GM11168 (cell line): ENCODE measurements at regions not wholly inside any gene's neighbourhood (a gene's known extent, or its start where the extent isn't known, plus 50 kb on each side); places are given as distances from the start of the nearest gene placed in this dataset.

Experiments
- in situ Hi-C: fragments of 300-500 bp; cut with MboI; formaldehyde crosslinking; loops from one replicate; pipeline ENCODE4 v1.12.0; 2022; ENCODE audit warnings: low sequenced_read_pairs; ENCODE audit not compliant: unreplicated experiment

DNA sequence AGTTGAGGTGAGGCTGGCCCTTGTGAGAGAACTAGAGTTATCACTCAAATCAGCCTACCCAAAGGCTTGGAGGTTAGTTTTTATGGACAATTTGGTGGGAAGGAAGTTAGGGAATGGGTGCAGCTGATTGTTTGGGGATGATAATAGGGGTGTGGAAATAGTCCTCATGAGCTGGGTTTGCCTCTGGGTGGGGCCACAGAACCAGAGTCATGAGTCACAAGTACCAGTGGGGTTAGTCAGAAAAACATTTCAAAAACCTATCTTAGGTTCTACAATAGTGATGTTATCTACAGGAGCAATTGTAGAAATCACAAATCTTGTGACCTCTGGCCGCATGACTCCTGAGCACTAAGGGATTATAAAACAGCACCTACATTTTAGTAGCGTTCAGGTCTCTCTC lies 630.1 kb upstream of the PIK3C3 start:
- in situ Hi-C loops, result no loop called here

DNA sequence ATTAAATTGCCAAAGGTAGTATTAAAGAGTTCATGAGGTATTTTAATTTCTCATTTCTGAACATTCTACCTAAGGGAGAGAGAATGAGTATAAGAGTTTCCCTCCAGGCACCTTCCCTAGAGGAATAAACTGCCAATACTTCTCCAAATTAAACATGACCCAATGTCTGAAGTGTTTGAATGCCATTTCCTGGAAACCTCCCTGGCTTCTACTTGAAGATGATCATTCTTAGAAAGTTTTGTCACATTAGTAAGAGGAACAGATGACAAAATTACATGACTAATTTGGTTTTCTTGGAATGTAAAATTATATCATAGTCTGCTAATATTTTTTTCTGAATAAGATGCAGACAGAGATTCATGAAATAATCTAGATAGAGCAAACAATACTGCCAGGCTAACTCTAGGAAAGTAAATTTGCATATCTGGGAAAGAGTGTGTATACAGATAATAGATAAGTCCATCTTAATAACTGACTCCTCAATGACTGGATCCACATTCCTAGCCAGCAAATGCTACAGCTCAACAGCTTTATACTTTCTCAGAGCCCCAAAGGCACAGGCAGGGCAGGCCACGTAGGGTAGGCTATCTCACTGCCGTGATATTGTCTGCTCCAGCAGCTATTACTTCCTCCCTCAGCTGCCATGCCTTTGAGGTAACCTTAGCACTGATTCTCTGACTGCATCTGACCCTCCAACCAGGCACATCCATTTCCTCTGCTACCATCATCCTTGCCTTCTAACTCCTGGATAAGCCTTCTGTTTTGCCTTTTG lies 630.8 kb upstream of the PIK3C3 start:
- in situ Hi-C loops, result no loop called here

GRCh38 chr18:41323044-41323443 lies 632.0 kb upstream of the PIK3C3 start:
- in situ Hi-C loops, result no loop called here

DNA sequence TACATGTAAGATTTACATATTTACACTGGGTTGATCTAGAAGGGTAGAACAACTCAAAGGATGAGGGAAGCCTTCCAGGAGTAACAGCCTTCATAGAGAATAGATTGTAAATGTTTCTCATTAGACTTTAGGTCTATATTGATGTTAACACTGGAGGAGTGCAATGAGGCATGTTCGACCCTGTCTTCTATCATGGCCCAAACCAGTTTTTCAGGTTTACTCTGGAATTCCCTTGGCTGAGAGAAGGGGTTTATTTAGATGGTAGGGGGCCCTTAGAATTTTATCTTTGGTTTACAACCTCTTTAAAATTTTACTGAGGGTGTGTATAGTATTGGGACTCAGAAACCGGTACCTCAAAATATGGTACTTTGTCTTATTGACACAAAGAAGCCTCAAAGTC lies 634.9 kb upstream of the PIK3C3 start:
- in situ Hi-C loops, result no loop called here

- in situ Hi-C loops, result no loop called here
Observed at GRCh38 chr18:41315134-41315533, 639.9 kb upstream of the PIK3C3 start.

DNA sequence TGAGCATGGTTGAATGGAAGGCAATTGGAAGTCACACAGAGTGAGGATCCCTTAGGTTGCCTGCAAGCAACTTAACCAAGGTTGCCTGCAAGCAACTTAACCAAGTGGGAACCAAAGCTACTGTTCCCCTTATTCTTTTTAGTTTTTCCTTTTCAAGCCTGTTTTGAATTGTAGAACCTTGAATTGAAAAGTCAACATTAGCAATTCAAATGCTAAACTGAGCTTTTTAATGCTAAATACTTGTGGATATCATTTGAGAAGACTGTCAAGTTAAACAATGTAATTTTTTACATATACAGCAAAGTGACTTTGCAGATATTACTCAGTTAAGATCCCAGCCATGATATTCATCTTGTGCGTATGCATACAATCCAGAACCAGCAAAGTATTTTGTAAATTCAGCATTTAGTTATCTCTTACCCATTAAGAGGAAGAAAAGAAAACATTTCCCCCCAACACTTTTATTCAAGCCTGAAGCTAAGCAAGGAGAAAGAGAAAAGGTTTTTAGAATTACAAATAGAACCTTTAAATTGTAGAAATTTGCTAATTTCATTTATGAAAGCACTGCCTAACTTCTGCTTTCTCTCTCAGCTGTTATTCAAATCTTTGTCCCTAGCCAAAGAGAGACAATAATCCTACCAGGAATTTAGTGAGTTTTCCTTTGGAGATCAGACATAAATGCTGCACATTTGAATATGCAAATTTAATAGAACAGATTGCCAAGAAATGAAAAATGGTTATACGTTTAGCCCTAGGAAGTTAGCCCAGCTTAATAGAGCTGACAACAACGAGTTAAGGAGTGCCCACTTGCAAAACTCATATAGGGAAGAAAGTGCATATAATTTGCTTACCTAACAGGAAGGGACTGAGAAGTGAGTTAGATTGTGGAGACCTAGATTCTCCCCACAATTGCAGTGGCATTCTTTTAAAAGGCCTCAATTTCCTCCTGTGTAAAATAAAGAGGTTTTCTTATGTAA lies 643.2 kb upstream of the PIK3C3 start:
- in situ Hi-C loops, result no loop called here

GRCh38 chr18:41297740-41298139 lies 657.3 kb upstream of the PIK3C3 start:
- in situ Hi-C loops, result no loop called here

DNA sequence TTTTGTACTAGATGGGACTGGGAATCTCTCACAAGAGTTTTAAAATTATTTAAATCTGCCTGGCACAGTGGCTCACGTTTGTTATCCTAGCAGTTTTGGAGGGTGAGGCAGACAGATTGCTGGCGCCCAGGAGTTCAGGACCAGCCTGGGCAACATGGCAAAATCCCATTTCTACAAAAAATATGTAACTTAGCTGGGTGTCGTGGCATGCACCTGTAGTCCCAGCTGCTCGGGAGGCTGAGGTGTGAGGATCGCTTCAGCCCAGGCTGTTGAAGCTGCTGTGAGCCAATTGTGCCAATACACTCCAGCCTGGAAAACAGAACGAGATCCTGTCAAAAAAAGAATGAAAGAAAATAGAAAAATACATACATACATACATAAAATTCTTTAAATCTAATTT lies 685.7 kb upstream of the PIK3C3 start:
- in situ Hi-C loops, result no loop called here

GRCh38 chr18:41268271-41268670 lies 686.8 kb upstream of the PIK3C3 start:
- in situ Hi-C loops, result no loop called here

DNA sequence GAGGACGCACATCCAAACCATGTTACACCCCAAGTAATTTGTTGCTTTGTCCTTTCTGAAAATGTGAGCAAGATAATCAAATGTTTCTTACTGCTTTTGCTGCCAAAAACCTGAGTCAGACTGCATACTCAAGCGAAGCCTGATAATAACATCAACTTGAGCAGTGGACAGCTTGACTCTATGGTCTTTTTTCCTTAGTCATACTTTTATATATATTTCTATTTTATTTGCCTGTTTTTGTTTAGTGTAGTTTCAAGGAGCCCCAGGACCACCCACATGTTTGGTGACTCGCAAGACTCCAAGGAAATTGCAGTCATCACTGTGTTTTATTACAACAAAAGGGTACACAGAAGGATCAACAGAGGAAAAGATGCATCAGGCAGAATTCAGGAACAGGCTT lies 688.4 kb upstream of the PIK3C3 start:
- in situ Hi-C loops, result no loop called here

DNA sequence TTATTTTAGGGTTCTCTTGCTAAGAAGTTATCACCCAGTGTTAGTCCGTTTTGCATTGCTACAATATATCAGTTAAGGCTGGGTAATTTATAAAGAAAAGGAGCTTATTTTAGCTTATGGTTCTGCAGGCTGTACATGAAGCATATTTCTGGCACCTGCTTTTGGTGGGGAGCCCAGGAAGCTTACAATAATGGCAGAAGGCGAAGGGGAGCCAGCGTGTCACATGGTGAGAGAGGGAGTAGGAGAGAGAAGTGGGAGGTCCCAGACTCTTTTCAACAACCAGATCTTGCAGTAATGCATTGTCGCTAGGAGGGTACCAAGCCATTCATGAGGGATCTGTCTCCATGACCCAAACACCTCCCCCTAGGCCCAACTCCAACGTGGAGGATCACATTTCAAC lies 688.8 kb upstream of the PIK3C3 start:
- in situ Hi-C loops, result no loop called here

- in situ Hi-C loops, result no loop called here
Observed at GRCh38 chr18:41265047-41265446, 690.0 kb upstream of the PIK3C3 start.

- in situ Hi-C loops, result no loop called here
Observed at GRCh38 chr18:41263956-41264355, 691.1 kb upstream of the PIK3C3 start.

DNA sequence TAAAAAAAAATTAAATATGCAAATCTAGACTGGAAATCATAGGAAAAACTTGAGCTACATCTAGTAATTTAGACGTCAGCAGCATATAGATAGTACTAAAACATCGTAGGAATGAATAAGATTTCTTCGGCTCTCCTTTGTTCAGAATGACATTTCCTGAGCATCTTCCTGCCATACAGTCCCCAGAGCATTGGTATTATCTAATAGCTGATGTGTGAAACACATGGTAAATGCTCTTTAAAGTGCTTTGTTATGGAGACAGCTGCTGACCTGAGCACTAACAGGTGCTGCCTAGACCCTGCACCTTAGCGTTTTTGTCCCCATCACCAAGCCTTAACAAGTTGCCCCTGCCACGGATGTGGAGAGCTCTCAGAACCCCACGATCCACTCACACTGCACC lies 692.3 kb upstream of the PIK3C3 start:
- in situ Hi-C loops, result no loop called here

DNA sequence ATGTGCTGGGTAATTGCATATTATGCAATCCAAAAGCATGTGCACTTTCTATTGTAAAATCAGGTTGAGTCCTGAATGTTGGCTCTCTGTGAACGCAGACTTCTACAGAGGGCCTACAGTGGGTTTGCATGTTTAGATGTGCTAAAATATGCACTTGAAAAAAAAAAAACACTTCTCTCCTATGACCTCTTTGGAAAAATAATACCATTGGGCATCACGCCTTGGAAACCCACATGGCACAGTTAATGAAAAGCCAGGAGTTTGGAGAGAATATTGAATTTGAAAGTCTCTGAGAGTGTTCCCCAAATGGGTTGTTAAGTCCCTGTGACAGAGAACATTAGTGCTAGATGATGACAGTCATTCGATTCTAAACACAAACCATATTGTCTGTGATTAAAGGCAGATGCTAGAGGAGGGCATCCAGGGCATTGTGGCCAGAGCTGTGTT lies 710.4 kb upstream of the PIK3C3 start:
- in situ Hi-C loops, result no loop called here

- in situ Hi-C loops, result no loop called here
Observed at GRCh38 chr18:41237317-41237716, 717.7 kb upstream of the PIK3C3 start.

DNA sequence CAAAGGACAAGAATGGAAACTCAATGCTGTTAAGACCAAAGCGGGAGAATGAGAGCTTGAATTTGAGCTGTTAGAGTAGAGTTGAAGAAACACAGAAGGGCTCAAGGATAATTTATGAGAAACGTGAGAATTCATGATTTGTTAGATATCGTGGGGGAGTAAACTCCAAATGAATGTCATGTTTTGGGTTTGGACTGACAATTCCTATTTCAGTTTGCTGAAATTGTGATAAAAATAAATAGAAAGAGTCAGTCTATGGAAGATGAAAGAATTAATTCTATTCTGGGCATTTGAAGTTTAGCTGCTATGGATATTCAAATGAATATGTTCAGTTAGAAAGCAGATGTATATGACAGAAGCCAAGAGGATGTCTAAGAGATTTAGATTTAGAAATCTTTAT lies 723.4 kb upstream of the PIK3C3 start:
- in situ Hi-C loops, result no loop called here

DNA sequence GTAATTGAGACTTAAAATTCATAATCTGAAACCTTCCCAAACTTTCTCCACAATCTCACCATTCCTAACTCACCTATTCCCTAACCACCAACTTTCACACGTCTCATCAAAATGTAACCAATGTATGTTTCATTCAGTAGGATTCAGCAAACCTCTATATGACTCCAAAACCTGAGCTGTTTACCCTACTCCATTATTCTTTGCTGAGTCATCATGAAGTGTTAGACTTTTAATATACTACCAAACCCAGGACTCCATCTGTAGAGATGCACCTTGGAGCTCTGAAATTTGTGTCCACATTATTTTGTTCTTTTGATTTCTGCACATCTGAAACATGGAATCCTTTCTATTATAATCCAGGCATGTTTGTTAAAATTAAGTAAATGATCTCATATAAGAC lies 727.0 kb upstream of the PIK3C3 start:
- in situ Hi-C loops, result no loop called here

- in situ Hi-C loops, result no loop called here
Observed at GRCh38 chr18:41226911-41227310, 728.1 kb upstream of the PIK3C3 start.

DNA sequence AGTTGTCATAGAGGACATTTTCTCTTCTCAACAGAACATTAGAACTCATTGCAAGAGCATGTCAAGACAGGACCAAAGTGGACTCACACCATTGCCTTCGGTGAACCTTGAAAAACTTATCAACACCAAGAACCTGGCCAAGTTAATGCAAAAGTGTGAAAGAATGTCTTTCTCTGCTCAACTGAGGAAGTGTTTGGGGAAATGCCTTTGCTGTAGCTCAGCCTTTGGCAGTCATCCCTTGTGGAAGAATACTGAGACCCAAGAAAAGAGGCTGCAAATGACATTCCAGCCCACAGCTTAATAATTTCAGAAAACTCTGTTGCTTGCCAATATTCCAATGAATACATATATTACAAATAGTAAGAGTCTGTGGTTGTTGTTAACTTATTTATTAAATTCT lies 728.8 kb upstream of the PIK3C3 start:
- in situ Hi-C loops, result no loop called here

DNA sequence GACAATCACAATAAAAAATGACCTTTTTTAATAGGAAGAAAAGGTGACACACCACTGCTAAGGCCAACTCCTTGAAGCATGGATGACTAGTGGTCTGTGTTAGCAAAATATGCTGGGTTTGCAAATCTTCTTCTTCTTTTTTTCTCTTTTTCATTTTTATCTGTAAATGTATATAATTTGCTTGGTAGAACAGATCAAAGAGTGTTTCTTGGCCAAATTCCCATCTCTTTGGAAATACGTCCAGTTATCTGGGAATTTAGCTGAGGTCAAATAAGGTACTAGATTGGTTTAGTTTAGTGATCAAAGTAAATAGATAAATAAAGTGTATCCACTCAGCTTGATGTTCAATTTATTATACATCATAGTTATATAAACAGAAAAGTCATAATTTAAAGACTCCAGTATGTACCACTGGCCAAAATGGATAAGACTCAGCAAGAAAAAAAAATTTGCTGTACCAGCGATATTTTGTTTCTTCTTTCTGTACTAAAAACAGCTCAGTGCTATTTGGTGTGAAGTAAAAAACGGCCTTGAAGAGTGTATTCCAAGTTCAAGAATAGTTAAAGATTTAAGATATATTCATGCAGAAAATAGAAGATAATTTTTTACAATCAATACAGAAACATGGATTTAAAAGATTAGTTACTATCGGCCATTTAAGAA lies 738.6 kb upstream of the PIK3C3 start:
- in situ Hi-C loops, result no loop called here
